Smooth muscle cell (in vitro differentiated cells): ENCODE measurements at regions not wholly inside any gene's neighbourhood (a gene's known extent, or its start where the extent isn't known, plus 50 kb on each side); places are given as distances from the start of the nearest gene placed in this dataset.

Source experiments
- DNase-seq: peaks from one replicate; lab custom pipeline; 2025; ENCODE audit not compliant: unreplicated experiment; lab: John Stamatoyannopoulos, UW
- H2AFZ ChIP-seq: fragments of 200-600 bp; sonication (generic); 2 replicates; pipeline ENCODE4 v1.6.0; 2016; ENCODE audit warnings: antibody characterized with exemption, low read depth, mild to moderate bottlenecking
- H3F3A ChIP-seq: fragments of 200-600 bp; sonication (generic); 2 replicates; pipeline ENCODE4 v1.6.0; 2017; ENCODE audit warnings: antibody characterized with exemption, low read depth
- H3K27ac ChIP-seq: fragments of 200-600 bp; sonication (generic); 2 replicates; pipeline ENCODE4 v1.5.1; 2016; ENCODE audit warnings: low read depth, mild to moderate bottlenecking
- H3K27me3 ChIP-seq: fragments of 200-600 bp; sonication (generic); 2 replicates; pipeline ENCODE4 v1.6.1; 2016; ENCODE audit warnings: low read depth, mild to moderate bottlenecking
- H3K36me3 ChIP-seq: fragments of 200-600 bp; sonication (generic); 2 replicates; pipeline ENCODE4 v1.5.1; 2016; ENCODE audit warnings: low read depth
- H3K4me1 ChIP-seq: fragments of 200-600 bp; sonication (generic); 2 replicates; pipeline ENCODE4 v1.5.1; 2016; ENCODE audit warnings: low read depth
- H3K4me2 ChIP-seq: fragments of 200-600 bp; sonication (generic); 2 replicates; pipeline ENCODE4 v1.6.0; 2016; ENCODE audit warnings: mild to moderate bottlenecking
- H3K4me3 ChIP-seq: fragments of 200-600 bp; sonication (generic); 2 replicates; pipeline ENCODE4 v1.5.1; 2016; ENCODE audit warnings: mild to moderate bottlenecking
- H3K79me2 ChIP-seq: fragments of 200-600 bp; sonication (generic); 2 replicates; pipeline ENCODE4 v1.6.0; 2016; ENCODE audit warnings: low read depth, mild to moderate bottlenecking
- H3K9ac ChIP-seq: fragments of 200-600 bp; sonication (generic); 2 replicates; pipeline ENCODE4 v1.6.0; 2016; ENCODE audit warnings: low read depth
- H3K9me3 ChIP-seq: fragments of 200-600 bp; sonication (generic); replicated peaks from 2 replicates; pipeline ENCODE4 v1.5.1; 2016; ENCODE audit warnings: low read depth
- H4K20me1 ChIP-seq: fragments of 200-600 bp; sonication (generic); 2 replicates; pipeline ENCODE4 v1.6.0; 2016; ENCODE audit warnings: low read depth
- CTCF ChIP-seq: fragments of 200-600 bp; sonication (generic); IDR thresholded peaks from 2 replicates; pipeline ENCODE4 v1.5.1; 2017; ENCODE audit warnings: borderline replicate concordance, mild to moderate bottlenecking, antibody characterized with exemption; ENCODE audit not compliant: insufficient read depth, poor library complexity, severe bottlenecking
- WGBS: methylation state at CpG from one replicate; pipeline ENCODE4 v1.1.7; 2016; ENCODE audit warnings: low lambda C conversion rate; 5-methylcytosine and 5-hydroxymethylcytosine counted together

DNA sequence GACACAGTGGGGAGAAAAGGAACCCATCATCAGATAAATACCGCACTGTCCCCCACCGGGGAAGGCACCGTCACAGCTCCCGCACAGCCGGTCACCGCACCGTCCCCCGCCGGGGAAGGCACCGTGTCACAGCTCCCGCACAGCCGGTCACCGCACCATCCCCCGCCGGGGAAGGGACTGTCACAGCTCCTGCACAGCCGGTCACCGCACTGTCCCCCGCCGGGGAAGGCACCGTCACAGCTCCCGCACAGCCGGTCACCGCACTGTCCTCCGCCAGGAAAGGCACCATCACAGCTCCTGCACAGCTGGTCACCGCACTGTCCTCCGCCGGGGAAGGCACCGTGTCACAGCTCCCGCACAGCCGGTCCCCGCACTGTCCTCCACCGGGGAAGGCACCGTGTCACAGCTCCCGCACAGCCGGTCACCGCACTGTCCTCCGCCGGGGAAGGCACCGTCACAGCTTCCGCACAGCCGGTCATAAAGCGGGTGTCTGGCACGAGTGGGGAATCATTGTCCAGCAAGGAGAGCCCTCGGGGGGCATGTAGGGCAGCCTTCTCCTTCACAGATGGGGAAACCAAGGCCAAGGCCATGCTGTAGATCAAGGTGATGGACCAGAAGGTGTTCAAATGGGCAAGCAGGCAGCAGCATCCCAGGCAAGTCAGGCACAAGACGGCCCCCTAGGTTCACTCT, 280.1 kb downstream of the NPHP4 start:
- no peaks in the 10 kb centered on the region for H3F3A ChIP-seq
- no peak overlapping the region for H2AFZ ChIP-seq
- no peak overlapping the region for H3K27ac ChIP-seq
- 93% methylated on average over 45 of the region's 45 CpGs for WGBS
- TF ChIP-seq CTCF, result no peak
- DNase-seq, result no peak
- no peak overlapping the region for H3K9ac ChIP-seq
- H3K36me3 ChIP-seq, result no peaks in the 10 kb centered on the region
- peaks cover 3% of the 10 kb centered on the region for H3K9me3 ChIP-seq
- no peaks in the 10 kb centered on the region for H3K27me3 ChIP-seq
- no peak overlapping the region for H3K4me2 ChIP-seq
- no peak overlapping the region for H3K4me3 ChIP-seq
- no peaks in the 10 kb centered on the region for H3K79me2 ChIP-seq
- H3K4me1 ChIP-seq, result no peaks in the 10 kb centered on the region
- no peaks in the 10 kb centered on the region for H4K20me1 ChIP-seq

- TF ChIP-seq CTCF, result no peak
- H3K4me3 ChIP-seq, result no peak overlapping the region
- no peaks in the 10 kb centered on the region for H3F3A ChIP-seq
- WGBS, result 79% methylated on average over 7 of the region's 7 CpGs
- no peaks in the 10 kb centered on the region for H3K79me2 ChIP-seq
- DNase-seq, result no peak
- H4K20me1 ChIP-seq, result no peaks in the 10 kb centered on the region
- H3K36me3 ChIP-seq, result no peaks in the 10 kb centered on the region
- H3K9ac ChIP-seq, result no peak overlapping the region
- H3K27ac ChIP-seq, result no peak overlapping the region
- H2AFZ ChIP-seq, result no peak overlapping the region
- no peak overlapping the region for H3K4me2 ChIP-seq
- H3K4me1 ChIP-seq, result no peaks in the 10 kb centered on the region
- no peaks in the 10 kb centered on the region for H3K27me3 ChIP-seq
- peaks cover 3% of the 10 kb centered on the region for H3K9me3 ChIP-seq
Observed at GRCh38 chr1:5711079-5711478, 281.1 kb downstream of the NPHP4 start.

DNA sequence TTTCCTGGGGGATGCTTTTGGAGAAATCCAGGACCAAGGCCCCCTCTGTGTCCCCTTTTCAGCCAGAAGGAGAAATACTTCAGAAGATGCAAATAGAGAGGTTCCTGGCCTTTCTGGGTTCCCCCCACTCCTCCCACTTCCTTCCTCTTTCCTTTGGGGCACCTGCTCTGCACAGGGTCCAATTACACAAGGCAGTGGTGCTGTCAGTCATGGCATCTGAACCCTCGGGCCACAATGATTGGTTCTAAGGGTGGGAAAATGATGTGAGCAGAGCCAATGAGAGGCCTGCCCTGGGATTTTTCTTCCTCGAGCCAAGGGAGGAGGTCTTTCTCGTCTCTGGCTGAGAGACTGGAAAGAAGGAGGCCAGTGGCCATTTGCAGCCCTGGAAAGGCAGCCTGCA, 282.2 kb downstream of the NPHP4 start:
- TF ChIP-seq CTCF, result no peak
- H3K9me3 ChIP-seq, result no peaks in the 10 kb centered on the region
- no peaks in the 10 kb centered on the region for H3K36me3 ChIP-seq
- H3K27me3 ChIP-seq, result no peaks in the 10 kb centered on the region
- H3K4me1 ChIP-seq, result no peaks in the 10 kb centered on the region
- no peak for DNase-seq
- no peaks in the 10 kb centered on the region for H4K20me1 ChIP-seq
- H3K4me2 ChIP-seq, result no peak overlapping the region
- no peak overlapping the region for H3K27ac ChIP-seq
- H3K79me2 ChIP-seq, result no peaks in the 10 kb centered on the region
- no peak overlapping the region for H3K9ac ChIP-seq
- no peak overlapping the region for H2AFZ ChIP-seq
- no peak overlapping the region for H3K4me3 ChIP-seq
- 85% methylated on average over 3 of the region's 3 CpGs for WGBS
- H3F3A ChIP-seq, result no peaks in the 10 kb centered on the region

DNA sequence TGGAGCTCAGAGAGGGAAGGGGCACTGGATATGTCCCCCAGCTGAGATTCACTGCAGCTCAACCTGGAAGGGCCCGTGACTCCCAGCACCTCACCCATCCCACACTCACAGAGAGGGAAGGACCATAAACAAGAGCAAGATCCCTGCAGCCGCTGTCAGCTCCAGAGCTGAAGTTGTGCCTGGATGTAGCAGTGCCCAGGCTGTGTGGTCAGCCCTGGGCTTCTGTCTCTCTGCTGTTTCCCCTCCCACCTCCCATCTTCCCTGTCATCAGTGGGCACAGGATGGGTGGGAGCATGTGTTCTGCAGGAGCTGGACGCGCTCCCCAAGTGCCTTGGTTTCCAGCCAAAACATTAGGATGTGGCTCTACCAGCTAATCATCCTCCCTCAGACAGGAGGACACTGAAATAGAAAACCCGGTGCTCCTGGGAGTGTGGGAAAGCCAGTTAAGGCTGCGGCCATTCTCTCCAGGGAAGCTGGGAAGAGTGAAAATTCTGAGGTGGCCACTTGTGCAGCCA, 282.7 kb downstream of the NPHP4 start:
- no peaks in the 10 kb centered on the region for H3K27me3 ChIP-seq
- H2AFZ ChIP-seq, result no peak overlapping the region
- no peaks in the 10 kb centered on the region for H3K79me2 ChIP-seq
- no peak overlapping the region for H3K9ac ChIP-seq
- no peak for TF ChIP-seq CTCF
- WGBS, result 94% methylated on average over 6 of the region's 6 CpGs
- H3K9me3 ChIP-seq, result no peaks in the 10 kb centered on the region
- H3K4me1 ChIP-seq, result no peaks in the 10 kb centered on the region
- no peaks in the 10 kb centered on the region for H4K20me1 ChIP-seq
- H3F3A ChIP-seq, result no peaks in the 10 kb centered on the region
- no peak for DNase-seq
- H3K4me3 ChIP-seq, result no peak overlapping the region
- H3K36me3 ChIP-seq, result no peaks in the 10 kb centered on the region
- no peak overlapping the region for H3K4me2 ChIP-seq
- H3K27ac ChIP-seq, result no peak overlapping the region
